ENCODE measurements at regions not wholly inside any gene's neighbourhood (a gene's known extent, or its start where the extent isn't known, plus 50 kb on each side); places are given as distances from the start of the nearest gene placed in this dataset.

DNA sequence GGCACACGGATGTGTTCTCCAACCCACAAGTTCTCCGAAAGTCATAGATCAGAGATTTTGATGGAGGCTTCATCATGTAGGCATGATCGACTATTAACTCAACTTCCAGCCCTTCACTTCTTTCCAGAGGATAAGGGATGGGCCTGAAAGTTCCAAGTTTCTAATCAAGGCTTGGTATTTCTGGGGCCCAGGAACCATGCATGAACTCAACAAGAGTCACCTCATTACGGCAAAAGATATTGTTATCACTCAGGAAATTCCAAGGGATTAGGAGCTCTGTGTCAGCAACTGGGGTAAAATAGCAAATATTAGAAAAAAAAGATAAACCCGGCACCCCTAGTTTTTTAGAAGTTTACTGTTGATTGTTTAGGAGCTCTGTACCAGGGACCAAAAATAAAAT, 240.1 kb upstream of the PPP1R2C start:
- TF ChIP-seq, protein P1, sequence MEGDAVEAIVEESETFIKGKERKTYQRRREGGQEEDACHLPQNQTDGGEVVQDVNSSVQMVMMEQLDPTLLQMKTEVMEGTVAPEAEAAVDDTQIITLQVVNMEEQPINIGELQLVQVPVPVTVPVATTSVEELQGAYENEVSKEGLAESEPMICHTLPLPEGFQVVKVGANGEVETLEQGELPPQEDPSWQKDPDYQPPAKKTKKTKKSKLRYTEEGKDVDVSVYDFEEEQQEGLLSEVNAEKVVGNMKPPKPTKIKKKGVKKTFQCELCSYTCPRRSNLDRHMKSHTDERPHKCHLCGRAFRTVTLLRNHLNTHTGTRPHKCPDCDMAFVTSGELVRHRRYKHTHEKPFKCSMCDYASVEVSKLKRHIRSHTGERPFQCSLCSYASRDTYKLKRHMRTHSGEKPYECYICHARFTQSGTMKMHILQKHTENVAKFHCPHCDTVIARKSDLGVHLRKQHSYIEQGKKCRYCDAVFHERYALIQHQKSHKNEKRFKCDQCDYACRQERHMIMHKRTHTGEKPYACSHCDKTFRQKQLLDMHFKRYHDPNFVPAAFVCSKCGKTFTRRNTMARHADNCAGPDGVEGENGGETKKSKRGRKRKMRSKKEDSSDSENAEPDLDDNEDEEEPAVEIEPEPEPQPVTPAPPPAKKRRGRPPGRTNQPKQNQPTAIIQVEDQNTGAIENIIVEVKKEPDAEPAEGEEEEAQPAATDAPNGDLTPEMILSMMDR (optimal IDR thresholded peaks at IDR 0.05 in 1 of 3, IDR thresholded peaks at IDR 0.05 in 1 of 3, conservative IDR thresholded peaks at IDR 0.05 in 1 of 3; ENCODE audit: extremely low read depth in 1 of 3, insufficient read depth in 2 of 3, low read length in 3 of 3): no peak
- no peak for TF ChIP-seq EZH2 (IDR thresholded peaks at IDR 0.05; ENCODE audit: low read length)
